SK-N-SH (cell line): ENCODE measurements at regions not wholly inside any gene's neighbourhood (a gene's known extent, or its start where the extent isn't known, plus 50 kb on each side); places are given as distances from the start of the nearest gene placed in this dataset.

Experiments
- CTCF ChIA-PET: fragments of 300-600, 350-600 bp; formaldehyde crosslinking; extraction: SDS; loops from one replicate; lab custom pipeline; 2021; lab: Yijun Ruan, JAX
- POLR2A ChIA-PET: fragments of 350-600 bp; sonication (Branson Sonifier 250); formaldehyde crosslinking; extraction: SDS; loops from one replicate; lab custom pipeline; 2020; ENCODE audit warnings: antibody characterized with exemption, inconsistent platforms; lab: Yijun Ruan, JAX
- DNase-seq: peaks from one replicate; pipeline ENCODE4 v3.0.0; 2012
- H2AFZ ChIP-seq: fragments of 200-600 bp; sonication (generic); 2 replicates; pipeline ENCODE4 v1.8.1; 2016; ENCODE audit warnings: antibody characterized with exemption, mild to moderate bottlenecking, low read depth
- H3F3A ChIP-seq: fragments of 200-600 bp; sonication (generic); replicated peaks from 2 replicates; pipeline ENCODE3; 2016; ENCODE audit warnings: antibody characterized with exemption, mild to moderate bottlenecking; ENCODE audit not compliant: insufficient read depth
- H3K27ac ChIP-seq, 2 experiments: fragments of 200-500 bp in 1 of 2; fragments of 200-600 bp in 1 of 2; sonication (Bioruptor generic) in 1 of 2; sonication (generic), shearing (Covaris generic) in 1 of 2; 2 replicates each; pipeline versions ENCODE4 v1.5.1 to v1.6.1; 2014 to 2016; ENCODE audit warnings: low read depth in 2 of 2, inconsistent platforms in 1 of 2, low read length in 1 of 2, mild to moderate bottlenecking in 1 of 2, mixed read lengths in 1 of 2
- H3K27me3 ChIP-seq: fragments of 200-600 bp; sonication (generic), shearing (Covaris generic); 2 replicates; pipeline ENCODE4 v1.6.1; 2016; ENCODE audit warnings: mixed run types; ENCODE audit not compliant: insufficient read depth
- H3K36me3 ChIP-seq, 2 experiments: fragments of 200-500 bp in 1 of 2; fragments of 200-600 bp in 1 of 2; sonication (Bioruptor generic) in 1 of 2; sonication (generic) in 1 of 2; replicated peaks in 1 of 2; 2 replicates each; pipeline versions ENCODE3 to v1.5.1; 2014 to 2016; ENCODE audit warnings: low read length in 1 of 2, mild to moderate bottlenecking in 1 of 2; ENCODE audit not compliant: insufficient read depth in 2 of 2, control insufficient read depth in 1 of 2
- H3K4me1 ChIP-seq, 2 experiments: fragments of 200-500 bp in 1 of 2; fragments of 200-600 bp in 1 of 2; sonication (Bioruptor generic) in 1 of 2; sonication (generic), shearing (Covaris generic) in 1 of 2; 2 replicates each; pipeline versions ENCODE4 v1.5.1 to v1.6.1; 2014 to 2016; ENCODE audit warnings: low read depth in 1 of 2, low read length in 1 of 2, mixed run types in 1 of 2; ENCODE audit not compliant: insufficient read depth in 2 of 2, control insufficient read depth in 1 of 2
- H3K4me2 ChIP-seq: fragments of 200-600 bp; sonication (generic), shearing (Covaris generic); 2 replicates; pipeline ENCODE4 v1.6.1; 2017; ENCODE audit warnings: mixed run types
- H3K4me3 ChIP-seq, 2 experiments: fragments of 200-500 bp in 1 of 2; fragments of 200-600 bp in 1 of 2; sonication (Bioruptor generic) in 1 of 2; sonication (generic), shearing (Covaris generic) in 1 of 2; 2 replicates each; pipeline versions ENCODE4 v1.5.1 to v1.8.1; 2014 to 2016; ENCODE audit warnings: low read depth in 2 of 2, inconsistent platforms in 1 of 2, low read length in 1 of 2, mild to moderate bottlenecking in 1 of 2, mixed read lengths in 1 of 2, moderate library complexity in 1 of 2
- H3K79me2 ChIP-seq: fragments of 200-600 bp; sonication (generic); 2 replicates; pipeline ENCODE4 v1.8.1; 2017; ENCODE audit warnings: mild to moderate bottlenecking; ENCODE audit not compliant: insufficient read depth
- H3K9ac ChIP-seq: fragments of 200-600 bp; sonication (generic); 2 replicates; pipeline ENCODE4 v1.6.1; 2017; ENCODE audit warnings: mixed run types
- H3K9me2 ChIP-seq: fragments of 200-600 bp; sonication (generic); 2 replicates; pipeline ENCODE4 v1.6.1; 2017; ENCODE audit warnings: mixed run types
- H3K9me3 ChIP-seq: fragments of 200-600 bp; sonication (generic); 2 replicates; pipeline ENCODE4 v1.6.1; 2017; ENCODE audit warnings: mixed run types, mild to moderate bottlenecking, moderate library complexity
- H4K20me1 ChIP-seq: fragments of 200-600 bp; sonication (generic); 2 replicates; pipeline ENCODE4 v1.6.1; 2017; ENCODE audit warnings: mild to moderate bottlenecking, mixed run types; ENCODE audit not compliant: insufficient read depth
- CHD2 ChIP-seq: fragments of 150-350 bp; IDR thresholded peaks from 2 replicates; pipeline ENCODE4 v1.6.1; 2018; ENCODE audit warnings: low read length; ENCODE audit not compliant: partially characterized antibody
- CTCF ChIP-seq: fragments of 200-600 bp; sonication (generic); IDR thresholded peaks from 2 replicates; pipeline ENCODE4 v1.6.1; 2017; ENCODE audit warnings: antibody characterized with exemption, mild to moderate bottlenecking, moderate library complexity
- ELF1 ChIP-seq: IDR thresholded peaks from 2 replicates; pipeline ENCODE4 v1.4.0; 2012
- EZH2phosphoT487 ChIP-seq: fragments of 200-600 bp; sonication (generic); IDR thresholded peaks from 2 replicates; pipeline ENCODE4 v1.6.1; 2017; ENCODE audit warnings: low read depth, mixed run types, mild to moderate bottlenecking, antibody characterized with exemption, moderate library complexity, borderline replicate concordance
- GABPA ChIP-seq: IDR thresholded peaks from 2 replicates; pipeline ENCODE4 v1.4.0; 2012; ENCODE audit warnings: low read depth, mild to moderate bottlenecking
- GATA2 ChIP-seq: sonication (generic); formaldehyde crosslinking; IDR thresholded peaks from 2 replicates; pipeline ENCODE4 v1.5.0; 2020; ENCODE audit warnings: mild to moderate bottlenecking, missing genetic modification reagents
- MAX ChIP-seq: IDR thresholded peaks from 2 replicates; pipeline ENCODE4 v1.4.0; 2012; ENCODE audit warnings: low read depth
- MEF2A ChIP-seq: IDR thresholded peaks from 2 replicates; pipeline ENCODE4 v1.4.0; 2012; ENCODE audit warnings: low read depth, borderline replicate concordance
- MXI1 ChIP-seq: IDR thresholded peaks from 2 replicates; pipeline ENCODE4 v1.6.1; 2012; ENCODE audit warnings: mild to moderate bottlenecking, low read depth, low read length, improper control_type of control experiment
- NRF1 ChIP-seq: IDR thresholded peaks from 2 replicates; pipeline ENCODE4 v1.6.1; 2012; ENCODE audit warnings: low read depth, mild to moderate bottlenecking, low read length
- POLR2AphosphoS5 ChIP-seq: IDR thresholded peaks from 2 replicates; pipeline ENCODE4 v1.6.1; 2012; ENCODE audit warnings: low read depth, low read length
- RAD21 ChIP-seq: IDR thresholded peaks from 2 replicates; pipeline ENCODE4 v1.6.1; 2012; ENCODE audit warnings: mild to moderate bottlenecking, low read length
- RCOR1 ChIP-seq: fragments of 150-350 bp; IDR thresholded peaks from 2 replicates; pipeline ENCODE4 v1.6.1; 2017; ENCODE audit warnings: antibody characterized with exemption, low read length
- RFX5 ChIP-seq: IDR thresholded peaks from 2 replicates; pipeline ENCODE4 v1.6.1; 2012; ENCODE audit warnings: mild to moderate bottlenecking, improper control_type of control experiment, low read length
- SIN3A ChIP-seq: IDR thresholded peaks from 2 replicates; pipeline ENCODE4 v1.6.1; 2012; ENCODE audit warnings: low read depth, mild to moderate bottlenecking, low read length, moderate library complexity, borderline replicate concordance
- SMC3 ChIP-seq: IDR thresholded peaks from 2 replicates; pipeline ENCODE4 v1.6.1; 2012; ENCODE audit warnings: low read depth, low read length, improper control_type of control experiment
- USF1 ChIP-seq: IDR thresholded peaks from 2 replicates; pipeline ENCODE4 v1.4.0; 2012; ENCODE audit warnings: low read depth, borderline replicate concordance
- YY1 ChIP-seq: IDR thresholded peaks from 2 replicates; pipeline ENCODE4 v1.4.0; 2012; ENCODE audit warnings: low read depth, mild to moderate bottlenecking
- ZBTB33 ChIP-seq: IDR thresholded peaks from 2 replicates; pipeline ENCODE4 v1.4.0; 2012; ENCODE audit warnings: low read depth, borderline replicate concordance
- WGBS: methylation state at CpG from one replicate; pipeline ENCODE4 v1.1.6; 2017; ENCODE audit warnings: low lambda C conversion rate; 5-methylcytosine and 5-hydroxymethylcytosine counted together
- TF ChIP-seq, protein P1 (sequence below): fragments of 150-350 bp; IDR thresholded peaks from 2 replicates; pipeline ENCODE4 v1.6.1; 2017; ENCODE audit warnings: antibody characterized with exemption, low read length, low read depth, borderline replicate concordance

- POLR2A ChIA-PET: interaction anchor here (0.6 kb wide), 1 partner anchor 174 kb away, joined by 4 read pairs; no protein-coding TSS in a partner anchor
Observed at GRCh38 chr9:79900754-79901153, 329.0 kb downstream of the TLE4 start.

GRCh38 chr9:79896390-79896980 is 324.7 kb downstream of the TLE4 start:
- WGBS: 69% methylated on average over 6 of the region's 6 CpGs
- no peaks in the 10 kb centered on the region for H3K79me2 ChIP-seq
- H3K4me2 ChIP-seq: no peak overlapping the region
- H4K20me1 ChIP-seq: no peaks in the 10 kb centered on the region
- no peaks in the 10 kb centered on the region for H3F3A ChIP-seq
- no peak overlapping the region for H2AFZ ChIP-seq
- no peak overlapping the region for H3K4me3 ChIP-seq
- no peaks in the 10 kb centered on the region for H3K9me3 ChIP-seq
- no peak overlapping the region for H3K27ac ChIP-seq
- no peaks in the 10 kb centered on the region for H3K27me3 ChIP-seq
- no peak for DNase-seq
- no peaks in the 10 kb centered on the region for H3K9me2 ChIP-seq
- no peaks in the 10 kb centered on the region for H3K4me1 ChIP-seq
- CTCF ChIA-PET: no interaction called here
- POLR2A ChIA-PET: no interaction called here
- no peaks in the 10 kb centered on the region for H3K36me3 ChIP-seq
- no peak for TF ChIP-seq MEF2A
- TF ChIP-seq GATA2 (CRISPR knock-in tag): no peak
- TF ChIP-seq RAD21: no peak
- TF ChIP-seq CTCF: no peak
- no peak for TF ChIP-seq EZH2phosphoT487
- TF ChIP-seq, protein P1, sequence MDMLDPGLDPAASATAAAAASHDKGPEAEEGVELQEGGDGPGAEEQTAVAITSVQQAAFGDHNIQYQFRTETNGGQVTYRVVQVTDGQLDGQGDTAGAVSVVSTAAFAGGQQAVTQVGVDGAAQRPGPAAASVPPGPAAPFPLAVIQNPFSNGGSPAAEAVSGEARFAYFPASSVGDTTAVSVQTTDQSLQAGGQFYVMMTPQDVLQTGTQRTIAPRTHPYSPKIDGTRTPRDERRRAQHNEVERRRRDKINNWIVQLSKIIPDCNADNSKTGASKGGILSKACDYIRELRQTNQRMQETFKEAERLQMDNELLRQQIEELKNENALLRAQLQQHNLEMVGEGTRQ: no peak
- no peak for TF ChIP-seq RCOR1
- TF ChIP-seq CHD2: no peak
- TF ChIP-seq GABPA: no peak
- TF ChIP-seq RFX5: no peak
- TF ChIP-seq POLR2AphosphoS5: no peak
- no peak for TF ChIP-seq YY1
- TF ChIP-seq SMC3: no peak
- TF ChIP-seq MAX: no peak
- TF ChIP-seq SIN3A: no peak
- H3K9ac ChIP-seq: no peak overlapping the region

More at GRCh38 chr9:79900754-79901153, 329.0 kb downstream of the TLE4 start:
- H3K79me2 ChIP-seq: no peaks in the 10 kb centered on the region
- no peaks in the 10 kb centered on the region for H4K20me1 ChIP-seq
- no peaks in the 10 kb centered on the region for H3K9me2 ChIP-seq
- H3K4me3 ChIP-seq: no peak overlapping the region
- no peak overlapping the region for H3K9ac ChIP-seq
- H2AFZ ChIP-seq: no peak overlapping the region
- no peak overlapping the region for H3K4me2 ChIP-seq
- WGBS: 0% methylated on average over 1 of the region's 1 CpG
- no peaks in the 10 kb centered on the region for H3K9me3 ChIP-seq
- no peak for TF ChIP-seq NRF1
- TF ChIP-seq MXI1: no peak
- no peak for TF ChIP-seq EZH2phosphoT487
- no peak for TF ChIP-seq USF1
- no peak for TF ChIP-seq CHD2
- TF ChIP-seq ELF1: no peak
- no peak for TF ChIP-seq GABPA
- TF ChIP-seq ZBTB33: no peak
- no peaks in the 10 kb centered on the region; a peak in 1 of 4 replicates for H3K4me1 ChIP-seq
- H3K36me3 ChIP-seq: no peaks in the 10 kb centered on the region
- DNase-seq: no peak
- H3K27ac ChIP-seq: no peak overlapping the region
- CTCF ChIA-PET: interaction anchor here (1.1 to 1.8 kb wide), 2 partner anchors 10 to 13 kb away, joined by 3 to 4 read pairs; no protein-coding TSS in a partner anchor
- no peaks in the 10 kb centered on the region for H3F3A ChIP-seq
- no peaks in the 10 kb centered on the region for H3K27me3 ChIP-seq
